Left kidney (tissue), 1 donor: ENCODE measurements at regions not wholly inside any gene's neighbourhood (a gene's known extent, or its start where the extent isn't known, plus 50 kb on each side); places are given as distances from the start of the nearest gene placed in this dataset.

Experiments used
- DNase-seq: peaks from one replicate; pipeline ENCODE4 v3.0.0-alpha.2; 2013

DNA sequence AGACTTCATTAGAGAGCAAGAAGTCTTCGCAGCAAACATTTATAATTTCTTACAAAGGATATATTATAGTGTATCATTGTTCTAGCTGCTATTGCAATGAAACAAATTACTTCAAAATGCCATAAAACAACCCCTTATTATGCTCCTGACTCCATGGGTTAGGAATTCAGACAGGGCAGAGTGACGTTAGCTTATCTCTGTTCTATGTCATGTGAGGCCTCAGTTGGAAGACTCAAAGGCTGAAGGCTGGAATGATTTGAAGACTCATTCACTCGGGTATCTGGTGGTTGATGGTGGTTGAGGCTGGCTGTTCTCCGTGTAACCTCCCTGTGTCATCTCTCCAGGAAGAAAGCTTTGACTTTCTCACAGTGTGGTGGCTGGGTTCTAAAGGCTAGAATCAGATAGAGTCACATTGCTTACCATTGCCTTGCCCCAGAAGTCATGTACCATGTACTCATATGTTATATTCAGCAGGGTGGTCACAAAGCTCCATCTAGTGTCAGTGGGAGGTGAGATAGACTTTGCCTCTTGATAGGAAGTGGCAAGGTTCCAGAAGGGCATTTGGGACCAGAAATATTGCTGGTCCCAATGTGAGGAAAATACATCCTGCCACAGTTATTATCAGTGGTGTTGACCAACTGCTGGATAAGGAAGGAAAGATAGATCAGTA, 226.9 kb downstream of the TMEM38B start:
- no peak for DNase-seq

DNA sequence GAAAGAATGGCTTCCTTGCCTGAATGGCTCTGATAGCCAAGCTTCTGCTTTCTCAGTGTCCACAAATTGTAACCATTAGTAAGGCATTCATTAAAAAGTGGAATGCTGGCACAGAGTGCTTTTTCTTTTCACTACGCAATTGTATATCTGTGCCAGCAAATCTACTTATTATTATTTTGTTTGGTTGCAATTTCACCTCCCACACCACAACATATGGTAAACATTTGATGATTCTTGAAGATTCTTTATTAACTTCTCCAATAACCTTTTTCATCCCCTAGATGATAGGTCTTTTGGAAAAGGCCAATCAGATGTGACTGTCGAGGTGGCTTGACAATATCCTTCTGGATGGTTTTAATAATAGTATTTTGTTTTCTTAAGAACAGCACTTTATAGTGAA, 234.1 kb downstream of the TMEM38B start:
- no peak for DNase-seq

DNA sequence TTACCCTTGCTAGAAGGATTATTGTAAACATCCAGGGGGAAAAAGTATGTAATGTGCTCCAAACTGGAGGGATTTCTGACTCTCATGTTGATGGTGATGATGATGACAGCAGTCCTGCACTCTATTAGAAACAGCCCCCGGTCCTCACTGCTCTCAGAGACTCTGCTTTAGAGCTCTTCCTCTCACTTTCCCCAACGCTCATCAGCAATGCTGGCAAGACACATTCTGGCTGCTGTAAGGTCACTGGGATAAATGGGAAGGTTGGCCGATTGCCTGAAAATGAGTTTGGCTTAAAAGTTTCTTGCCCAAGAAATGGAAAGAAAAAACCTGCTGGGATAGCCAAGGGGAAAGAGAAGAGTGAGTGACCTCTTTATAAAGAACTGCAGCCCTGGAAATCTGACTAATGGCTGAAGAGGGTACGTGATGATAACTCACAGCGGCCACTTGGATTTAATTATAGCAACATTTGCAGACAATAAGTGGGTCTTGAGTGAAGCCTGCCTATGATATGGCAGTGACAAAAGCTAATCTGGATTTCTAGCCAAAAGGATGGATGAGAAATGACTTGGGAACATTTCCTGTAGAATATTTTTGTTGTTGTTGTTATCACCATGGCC, 235.8 kb downstream of the TMEM38B start:
- DNase-seq, result no peak

DNA sequence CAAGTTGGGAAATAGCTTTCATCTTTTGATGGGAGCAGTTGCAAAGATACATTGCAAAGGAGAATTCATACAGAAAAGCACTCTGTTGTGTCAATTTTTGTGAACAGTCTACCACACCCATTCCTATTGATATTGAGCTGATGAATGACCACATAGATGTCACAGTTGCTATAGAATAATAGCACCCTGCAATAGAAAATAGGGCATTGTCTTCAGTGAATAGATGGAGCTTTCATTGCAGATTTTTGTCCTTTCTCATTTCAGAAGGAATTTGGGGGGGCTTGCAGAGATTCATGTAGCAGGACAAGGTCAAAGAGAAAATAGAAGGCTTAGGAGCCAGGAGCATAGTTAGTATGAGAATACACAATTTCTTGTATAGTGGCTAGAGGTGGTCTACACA, 237.9 kb downstream of the TMEM38B start:
- no peak for DNase-seq

DNA sequence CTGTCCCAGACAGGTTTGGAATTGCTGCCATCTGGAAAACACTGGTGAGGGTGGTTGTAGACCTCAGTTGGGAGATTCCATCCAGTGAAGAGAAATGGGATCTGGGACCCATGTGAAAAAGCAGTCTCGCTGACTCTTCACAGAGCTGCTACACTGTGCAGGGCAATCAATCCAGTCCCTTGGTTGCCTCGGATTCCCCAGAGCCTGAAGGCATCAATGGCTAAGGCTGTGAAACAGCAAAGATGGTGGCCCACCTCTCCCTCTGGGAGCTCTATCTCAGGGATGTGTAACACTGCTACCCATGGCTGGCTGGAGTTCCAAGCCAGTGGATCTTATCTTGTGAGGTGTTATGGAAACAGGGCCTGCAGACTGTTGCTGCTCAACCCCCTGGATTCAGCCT, 256.1 kb downstream of the TMEM38B start:
- no peak for DNase-seq

- no peak for DNase-seq
Measured at GRCh38 chr9:105950894-105951293, 256.6 kb downstream of the TMEM38B start.

- DNase-seq, result no peak
Measured at GRCh38 chr9:105954517-105954916, 260.2 kb downstream of the TMEM38B start.

- DNase-seq, result no peak
Measured at GRCh38 chr9:105957830-105958229, 263.5 kb downstream of the TMEM38B start.

DNA sequence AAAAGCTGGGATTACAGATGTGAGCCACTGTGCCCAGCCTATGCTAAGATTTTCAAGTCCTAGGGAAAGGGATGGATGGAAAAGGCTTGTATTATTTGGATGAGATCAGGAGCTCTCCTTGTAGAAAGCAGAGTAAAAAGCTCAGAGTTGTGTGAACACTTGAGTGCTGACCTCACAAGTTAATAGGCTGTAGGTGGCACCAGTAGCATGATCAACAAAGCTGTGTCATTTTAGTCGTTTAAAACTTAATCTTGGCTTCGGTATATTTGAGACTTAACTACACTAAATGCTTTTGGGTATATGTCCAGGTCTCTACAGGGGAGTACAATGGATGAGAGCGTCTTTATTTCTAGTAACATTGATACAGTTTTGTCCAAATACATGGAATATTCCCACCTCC, 264.2 kb downstream of the TMEM38B start:
- no peak for DNase-seq

DNA sequence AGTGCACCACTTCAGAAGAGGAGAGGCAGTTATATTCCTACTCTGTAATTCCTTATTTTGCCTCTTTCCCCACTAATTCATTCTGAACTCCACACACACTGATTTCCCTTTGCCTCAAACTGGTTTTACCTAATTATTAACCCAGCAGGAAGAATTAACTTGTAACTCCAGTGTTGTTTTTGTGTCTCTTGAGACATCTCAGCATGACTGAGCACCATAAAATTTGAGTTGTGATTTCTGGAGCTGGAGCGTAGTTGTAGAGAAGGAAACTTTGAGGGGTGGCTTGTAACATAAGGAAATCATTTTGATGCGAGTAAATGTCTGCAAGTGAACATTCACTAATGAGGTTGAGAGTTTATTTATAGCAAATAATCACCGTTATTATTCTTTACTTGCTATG, 265.2 kb downstream of the TMEM38B start:
- peak; percentile 68 for DNase-seq

GRCh38 chr9:105963343-105964099, 269.2 kb downstream of the TMEM38B start:
- no peak for DNase-seq

GRCh38 chr9:105964156-105964555, 269.8 kb downstream of the TMEM38B start:
- DNase-seq, result no peak

GRCh38 chr9:105966834-105967233, 272.5 kb downstream of the TMEM38B start:
- no peak for DNase-seq

GRCh38 chr9:105967248-105967647, 272.9 kb downstream of the TMEM38B start:
- no peak for DNase-seq

- DNase-seq, result no peak
Measured at GRCh38 chr9:105967797-105968196, 273.5 kb downstream of the TMEM38B start.

DNA sequence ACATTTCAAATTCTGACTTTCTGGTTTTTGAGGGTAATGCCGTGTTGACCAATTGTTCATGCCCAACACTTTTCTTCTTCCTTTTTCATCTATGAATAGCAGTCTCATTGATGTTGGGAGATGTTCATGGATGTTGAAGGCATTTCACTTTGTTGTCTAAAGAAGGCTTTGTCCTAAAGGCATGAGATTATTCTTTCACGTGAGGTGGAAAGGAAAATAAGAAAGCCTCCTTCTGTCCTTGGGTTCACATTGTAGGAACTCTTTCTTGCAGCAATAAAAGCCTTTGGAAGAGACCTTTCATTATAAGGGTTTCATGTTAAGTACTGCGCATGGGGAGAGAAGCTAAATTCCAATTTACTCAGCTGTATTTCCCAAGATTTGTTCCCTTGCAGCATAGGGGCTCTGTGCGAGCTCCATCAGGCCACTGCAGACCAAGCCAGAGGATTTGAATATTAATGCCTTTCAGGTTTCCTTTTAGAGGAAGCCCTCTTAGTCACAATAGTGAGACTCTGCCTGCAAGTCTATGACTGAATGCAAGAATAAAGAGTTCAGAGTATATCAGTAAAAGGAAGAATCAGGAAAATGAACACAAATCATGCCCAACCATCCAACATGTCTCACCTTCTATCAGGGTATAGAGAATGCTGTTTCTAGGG, 274.6 kb downstream of the TMEM38B start:
- DNase-seq, result no peak

GRCh38 chr9:105969636-105970035, 275.3 kb downstream of the TMEM38B start:
- no peak for DNase-seq

DNA sequence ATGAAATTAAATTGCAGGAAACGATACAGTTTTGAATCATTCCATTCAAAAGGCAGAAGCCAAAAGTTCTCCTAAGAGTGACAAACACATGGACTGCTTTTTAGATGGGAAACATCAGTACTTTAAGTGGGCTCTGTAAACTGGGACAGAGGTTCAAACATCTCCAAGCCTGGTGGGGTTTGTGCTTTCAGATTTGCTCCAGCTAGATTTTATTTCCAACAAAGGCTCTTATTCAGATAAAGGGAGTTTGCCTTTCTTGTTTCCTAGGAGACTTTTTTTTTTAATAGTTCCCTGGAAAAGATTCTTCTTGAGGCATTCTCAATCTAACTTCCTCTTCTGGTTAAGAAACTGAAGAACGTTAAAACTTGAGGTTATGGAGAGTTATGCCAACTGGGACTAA, 277.6 kb downstream of the TMEM38B start:
- no peak for DNase-seq

DNA sequence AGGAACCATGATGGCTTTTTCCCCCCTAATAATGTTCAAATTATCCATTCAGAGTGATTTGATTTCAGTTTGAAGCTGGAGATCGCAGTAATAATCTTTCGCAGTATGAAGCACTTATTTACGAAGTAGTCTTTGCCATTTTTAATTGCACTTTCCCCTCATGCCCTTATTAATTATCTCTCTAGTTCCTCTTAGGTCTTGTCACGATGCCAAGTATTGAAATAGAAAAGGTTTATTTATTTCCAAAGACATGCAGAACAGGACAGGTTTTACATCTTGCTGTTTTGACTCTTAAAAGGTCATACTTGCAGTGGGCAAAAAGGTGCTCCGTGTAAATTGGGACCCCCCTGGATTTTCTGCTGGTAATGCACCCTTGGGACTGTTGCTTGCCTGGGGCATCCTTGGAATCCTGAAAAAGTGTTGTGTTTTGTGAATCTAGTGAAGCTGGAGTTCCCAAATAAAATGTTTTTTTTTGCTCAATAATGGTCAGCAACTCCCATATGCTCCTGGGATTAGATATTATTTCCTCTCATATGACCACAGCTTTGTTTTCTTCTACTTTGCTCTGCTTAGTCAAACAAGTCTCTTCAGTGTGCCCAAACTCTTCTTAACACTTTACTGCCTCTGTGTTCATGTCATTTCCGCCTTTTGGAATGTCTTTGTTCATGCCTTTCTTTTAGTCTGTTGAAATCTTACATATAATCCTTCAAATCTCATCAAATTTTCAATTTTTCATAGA, 278.3 kb downstream of the TMEM38B start:
- DNase-seq, result no peak

DNA sequence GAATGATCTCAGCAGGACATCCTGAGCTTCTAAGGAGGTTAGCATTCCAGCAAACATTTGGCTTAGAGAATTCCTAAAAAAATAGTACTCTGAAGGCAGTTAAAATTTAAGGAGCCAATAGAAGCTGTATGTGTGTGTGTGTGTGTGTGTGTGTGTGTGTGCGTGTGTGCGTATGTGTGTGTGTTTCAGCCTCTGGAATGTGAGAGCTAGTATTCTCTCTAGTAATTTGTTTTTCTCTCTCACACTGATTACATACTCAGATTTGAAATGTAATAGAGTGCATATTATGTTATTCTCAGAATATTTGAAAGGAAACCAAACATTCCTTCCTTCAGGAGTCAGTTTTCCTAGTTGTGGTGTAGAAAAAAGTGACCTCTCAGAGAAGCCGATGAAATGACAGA, 279.6 kb downstream of the TMEM38B start:
- DNase-seq, result no peak

- DNase-seq, result no peak
Measured at GRCh38 chr9:105975886-105976645, 281.7 kb downstream of the TMEM38B start.
